GM12872 (cell line): ENCODE measurements at regions not wholly inside any gene's neighbourhood (a gene's known extent, or its start where the extent isn't known, plus 50 kb on each side); places are given as distances from the start of the nearest gene placed in this dataset.
A peak's percentile ranks its signal among the peaks of the same experiment; 100 is the strongest.

Source experiments
- CTCF ChIP-seq: IDR thresholded peaks from 3 replicates; pipeline ENCODE4 v1.5.1; 2011; ENCODE audit warnings: low read depth, mild to moderate bottlenecking, low read length, moderate library complexity; ENCODE audit not compliant: insufficient read depth

GRCh38 chr12:127107744-127108143 is 1159.2 kb upstream of the TMEM132C start:
- TF ChIP-seq CTCF, result no peak

DNA sequence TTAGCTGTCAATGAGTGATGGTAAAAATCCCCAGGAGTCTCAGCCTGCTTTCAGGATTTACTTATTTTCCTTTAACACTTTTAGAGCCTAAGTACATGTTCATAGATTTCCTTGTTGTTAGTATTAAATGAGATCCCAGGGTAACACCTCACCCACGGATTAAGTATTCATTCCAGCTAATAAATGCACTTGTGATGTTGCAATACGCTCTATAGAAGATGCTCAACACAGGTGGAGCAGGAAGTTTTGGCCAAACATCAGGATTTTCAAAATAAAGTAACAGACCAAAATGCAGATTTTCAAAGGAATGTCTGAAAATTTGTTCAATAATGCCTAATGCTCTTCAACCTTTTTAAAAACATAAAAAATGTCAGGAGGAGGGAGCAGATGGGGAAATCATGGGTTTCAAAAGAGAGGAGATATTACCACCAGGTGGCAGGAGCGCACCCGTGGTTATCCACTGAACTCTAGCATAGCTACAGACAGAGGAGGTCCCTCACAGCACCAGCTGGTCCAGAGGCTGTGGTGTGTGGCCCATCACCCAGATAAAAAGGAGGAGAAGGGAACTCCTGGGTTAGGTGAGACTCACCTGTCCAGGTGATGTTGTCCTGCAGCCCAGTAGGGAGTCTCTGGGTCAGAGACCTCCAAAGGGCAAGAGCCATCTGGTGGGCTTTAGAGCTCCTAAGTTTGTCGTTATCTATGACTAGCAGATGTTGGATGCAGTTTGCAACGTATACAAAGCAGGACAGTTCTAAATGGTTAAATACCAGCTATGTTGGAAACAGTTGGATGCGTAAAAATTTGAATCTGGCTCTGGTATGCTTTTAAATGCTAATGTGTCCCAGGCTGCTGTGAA is 1158.4 kb upstream of the TMEM132C start:
- TF ChIP-seq CTCF, result peak; percentile 57

GRCh38 chr12:127113945-127114344 is 1153.0 kb upstream of the TMEM132C start:
- no peak for TF ChIP-seq CTCF

- TF ChIP-seq CTCF, result no peak
Observed at GRCh38 chr12:127115468-127116035, 1151.4 kb upstream of the TMEM132C start.

DNA sequence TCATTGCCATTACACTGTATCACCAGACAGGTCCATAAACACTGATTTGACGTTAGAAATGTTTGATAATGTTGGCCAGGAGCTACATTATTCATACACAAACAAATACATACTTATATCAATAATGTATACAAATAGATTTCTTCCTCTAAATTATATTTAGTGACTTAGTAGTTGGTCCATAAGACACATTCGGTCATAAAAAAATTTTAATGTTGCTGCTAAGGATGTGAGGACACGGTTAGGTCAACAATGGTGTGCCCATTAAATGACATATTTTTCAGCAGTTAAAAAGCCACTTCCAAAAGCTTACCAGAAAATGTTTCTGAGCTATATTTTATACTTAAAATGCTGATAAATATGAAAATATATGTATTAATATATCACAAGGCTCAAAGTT is 1148.7 kb upstream of the TMEM132C start:
- TF ChIP-seq CTCF, result no peak

- no peak for TF ChIP-seq CTCF
Observed at GRCh38 chr12:127119600-127120140, 1147.3 kb upstream of the TMEM132C start.

GRCh38 chr12:127120851-127121250 is 1146.1 kb upstream of the TMEM132C start:
- TF ChIP-seq CTCF, result no peak
